A673 (cell line): ENCODE measurements at regions not wholly inside any gene's neighbourhood (a gene's known extent, or its start where the extent isn't known, plus 50 kb on each side); places are given as distances from the start of the nearest gene placed in this dataset.

ENCODE experiments used
- BruUV-seq: library from RNA; stranded (reverse); fragments of 400-500 nt; replicated peaks from 2 replicates; lab custom pipeline; 2021; lab: Mats Ljungman, UMichigan
- CTCF ChIA-PET: fragments of 300-600 bp; sonication (Branson Sonifier 250); formaldehyde crosslinking; loops from one replicate; lab custom pipeline; 2022; ENCODE audit warnings: antibody characterized with exemption; lab: Charles Lee
- POLR2A ChIA-PET: fragments of 300-600 bp; sonication (Branson Sonifier 250); formaldehyde crosslinking; loops from one replicate; lab custom pipeline; 2022; ENCODE audit warnings: antibody characterized with exemption; ENCODE audit not compliant: low non-redundant PET; lab: Charles Lee
- DNase-seq: peaks from one replicate; pipeline ENCODE4 v3.0.0-alpha.2; 2015; ENCODE audit warnings: low spot score
- H3K27ac ChIP-seq: fragments of 200-600 bp; sonication (generic); 2 replicates; pipeline ENCODE4 v1.5.1; 2016; ENCODE audit warnings: mixed run types, low read depth, mild to moderate bottlenecking, mixed read lengths, antibody characterized with exemption, low read length; ENCODE audit not compliant: poor library complexity, severe bottlenecking
- H3K27me3 ChIP-seq: fragments of 200-600 bp; sonication (generic); replicated peaks from 2 replicates; pipeline ENCODE4 v1.6.1; 2017; ENCODE audit warnings: mixed run types, low read depth, mild to moderate bottlenecking, mixed read lengths, antibody characterized with exemption, low read length; ENCODE audit not compliant: insufficient read depth, poor library complexity
- H3K36me3 ChIP-seq: fragments of 200-600 bp; sonication (generic); 2 replicates; pipeline ENCODE4 v1.6.1; 2016; ENCODE audit warnings: mixed run types, mild to moderate bottlenecking, mixed read lengths, antibody characterized with exemption, low read length; ENCODE audit not compliant: insufficient read depth, poor library complexity, severe bottlenecking
- H3K4me1 ChIP-seq: fragments of 200-600 bp; sonication (generic); 2 replicates; pipeline ENCODE4 v1.6.1; 2017; ENCODE audit warnings: mixed run types, mild to moderate bottlenecking, mixed read lengths, antibody characterized with exemption, low read length; ENCODE audit not compliant: insufficient read depth, poor library complexity, severe bottlenecking
- H3K4me3 ChIP-seq: fragments of 200-600 bp; sonication (generic); 2 replicates; pipeline ENCODE4 v1.5.1; 2016; ENCODE audit warnings: low read depth, mixed run types, mild to moderate bottlenecking, mixed read lengths, low read length; ENCODE audit not compliant: poor library complexity, severe bottlenecking
- H3K9me3 ChIP-seq: fragments of 200-600 bp; sonication (generic); 2 replicates; pipeline ENCODE4 v1.6.1; 2016; ENCODE audit warnings: mixed run types, low read depth, mild to moderate bottlenecking, mixed read lengths, antibody characterized with exemption, low read length; ENCODE audit not compliant: poor library complexity, severe bottlenecking
- CTCF ChIP-seq: fragments of 300-800, 200-600 bp; sonication (generic); conservative IDR thresholded peaks from 2 replicates; pipeline ENCODE4 v1.5.1; 2017; ENCODE audit warnings: low read depth, mild to moderate bottlenecking, antibody characterized with exemption, low read length, moderate library complexity, mixed read lengths
- EZH2 ChIP-seq: fragments of 200-600 bp; sonication (generic); IDR thresholded peaks from 2 replicates; pipeline ENCODE4 v1.6.1; 2017; ENCODE audit warnings: borderline replicate concordance, low read depth, mild to moderate bottlenecking, mixed read lengths, antibody characterized with exemption, low read length; ENCODE audit not compliant: poor library complexity, severe bottlenecking
- intact Hi-C: fragments of 100-400 bp; cut with micrococcal nuclease; formaldehyde crosslinking; loops from one replicate; pipeline ENCODE4 v1.10.0; 2022; ENCODE audit not compliant: unreplicated experiment

GRCh38 chr12:125999628-126000027 lies 934.4 kb downstream of the AACS start:
- CTCF ChIA-PET: no interaction called here
- intact Hi-C loops: no loop called here

GRCh38 chr12:126019385-126019784 lies 954.1 kb downstream of the AACS start:
- BruUV-seq: no TSS peak
- no peak overlapping the region for H3K4me3 ChIP-seq
- TF ChIP-seq EZH2: no peak
- TF ChIP-seq CTCF: no peak
- POLR2A ChIA-PET: no interaction called here
- H3K36me3 ChIP-seq: no peaks in the 10 kb centered on the region
- intact Hi-C loops: no loop called here
- H3K4me1 ChIP-seq: no peaks in the 10 kb centered on the region
- H3K27me3 ChIP-seq: no peaks in the 10 kb centered on the region
- DNase-seq: no peak
- CTCF ChIA-PET: no interaction called here
- H3K27ac ChIP-seq: no peak overlapping the region
- H3K9me3 ChIP-seq: no peaks in the 10 kb centered on the region

More at GRCh38 chr12:125999628-126000027, 934.4 kb downstream of the AACS start:
- no peak overlapping the region for H3K4me3 ChIP-seq
- no peaks in the 10 kb centered on the region for H3K4me1 ChIP-seq
- H3K36me3 ChIP-seq: no peaks in the 10 kb centered on the region
- no TSS peak for BruUV-seq
- H3K27ac ChIP-seq: no peak overlapping the region
- H3K27me3 ChIP-seq: peaks cover 36% of the 10 kb centered on the region
- DNase-seq: no peak
- no peaks in the 10 kb centered on the region for H3K9me3 ChIP-seq
- TF ChIP-seq EZH2 (no peak), CTCF (no peak)
- POLR2A ChIA-PET: no interaction called here

GRCh38 chr12:126021675-126022074 lies 956.4 kb downstream of the AACS start:
- H3K36me3 ChIP-seq: no peaks in the 10 kb centered on the region
- H3K4me1 ChIP-seq: no peaks in the 10 kb centered on the region
- POLR2A ChIA-PET: no interaction called here
- intact Hi-C loops: no loop called here
- DNase-seq: no peak
- H3K27me3 ChIP-seq: no peaks in the 10 kb centered on the region
- BruUV-seq: no TSS peak
- no peaks in the 10 kb centered on the region for H3K9me3 ChIP-seq
- TF ChIP-seq EZH2: no peak
- no peak for TF ChIP-seq CTCF
- CTCF ChIA-PET: interaction anchor here (0.7 kb wide), 1 partner anchor 205 kb away, joined by 5 read pairs; no protein-coding TSS in a partner anchor
- H3K4me3 ChIP-seq: no peak overlapping the region
- H3K27ac ChIP-seq: no peak overlapping the region
